Tongue (tissue), 1 donor: ENCODE measurements at regions not wholly inside any gene's neighbourhood (a gene's known extent, or its start where the extent isn't known, plus 50 kb on each side); places are given as distances from the start of the nearest gene placed in this dataset. TPM values are rescaled to one million over a fixed set of nuclear protein-coding genes. Genes with fewer than 3 reads are reported as not detected.

Source experiments
- small RNA-seq: library from RNA; depleted of rRNA; stranded (forward); fragments of <200 nt; gene quantifications from one replicate; pipeline ENCODE3, GENCODE V24; 2014; ENCODE audit warnings: low replicate concordance

Small RNA genes lying in the stretch of these regions (small RNA-seq; reads per million reads assigned to genes)
- gene MIR551B (0.40 reads per million, percentile 66 among the genes with 10 or more reads in this experiment), gene RNU2-20P (not detected)
